RPMI8226 (cell line): ENCODE measurements at regions not wholly inside any gene's neighbourhood (a gene's known extent, or its start where the extent isn't known, plus 50 kb on each side); places are given as distances from the start of the nearest gene placed in this dataset.
"Not testable (repeated sequence)": the region's sequence is repeated elsewhere in the genome, so short reads cannot be mapped to it uniquely, and the experiment has no call there.

ENCODE experiments used
- DNase-seq: peaks from one replicate; pipeline ENCODE4 v3.0.0-alpha.2; 2015

DNA sequence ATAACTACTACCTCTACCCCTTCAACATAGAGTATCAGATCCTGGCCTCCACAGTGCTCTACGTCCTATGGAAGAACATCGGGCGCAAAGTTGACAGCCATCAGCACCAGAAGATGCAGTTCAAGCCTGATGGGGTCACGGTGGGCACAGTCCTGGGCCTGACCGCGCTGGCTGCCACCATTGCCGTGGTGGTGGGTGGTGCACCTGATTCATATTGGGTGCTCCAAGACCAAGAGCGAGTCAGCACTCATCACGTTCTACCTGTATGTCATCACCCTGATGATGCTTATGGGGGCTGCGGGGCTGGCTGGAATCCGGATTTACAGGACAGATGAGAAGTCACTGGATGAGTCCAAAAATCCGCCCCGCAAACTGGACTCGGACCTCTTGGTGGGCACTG lies 846.4 kb downstream of the RPIA start:
- DNase-seq, result not testable (repeated sequence)

GRCh38 chr2:89544110-89544509 lies 852.6 kb downstream of the RPIA start:
- not testable (repeated sequence) for DNase-seq

DNA sequence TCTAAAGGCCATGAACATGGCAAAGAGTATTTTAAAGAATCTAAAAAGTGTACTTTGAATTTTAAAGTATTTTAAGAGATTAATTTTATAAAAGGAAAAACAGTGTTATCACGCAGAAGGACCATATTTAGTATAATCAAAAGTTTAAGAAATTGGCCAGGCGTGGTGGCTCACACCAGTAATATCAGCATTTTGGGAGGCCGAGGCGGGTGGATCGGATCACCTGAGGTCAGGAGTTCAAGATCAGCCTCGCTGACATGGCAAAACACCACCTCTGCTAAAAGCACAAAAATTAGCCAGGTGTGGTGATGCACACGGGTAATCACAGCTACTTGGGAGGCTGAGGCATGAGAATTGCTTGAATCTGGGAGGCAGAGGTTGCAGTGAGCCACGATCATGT lies 887.7 kb downstream of the RPIA start:
- DNase-seq, result not testable (repeated sequence)

DNA sequence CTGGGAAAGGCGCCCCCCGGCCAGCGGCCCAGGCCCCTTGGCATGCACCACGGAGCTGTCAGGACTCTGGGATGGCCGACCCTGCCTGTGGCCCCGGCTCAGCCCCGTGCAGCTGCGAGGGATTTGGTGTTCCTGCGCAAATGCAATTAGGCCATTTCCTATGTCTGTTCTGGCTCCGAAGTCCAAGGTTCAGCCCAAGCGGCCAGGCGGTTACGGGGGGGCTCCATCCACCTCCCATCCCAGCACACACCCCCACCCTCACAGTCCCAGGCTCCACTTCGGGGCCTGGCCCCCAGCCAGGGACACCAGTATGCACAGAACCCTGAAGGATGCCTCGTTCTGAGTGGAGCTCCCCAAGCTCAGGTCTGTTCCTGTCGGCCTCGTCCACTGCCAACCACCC lies 891.3 kb downstream of the RPIA start:
- not testable (repeated sequence) for DNase-seq

GRCh38 chr2:89584046-89584445 lies 892.6 kb downstream of the RPIA start:
- not testable (repeated sequence) for DNase-seq

DNA sequence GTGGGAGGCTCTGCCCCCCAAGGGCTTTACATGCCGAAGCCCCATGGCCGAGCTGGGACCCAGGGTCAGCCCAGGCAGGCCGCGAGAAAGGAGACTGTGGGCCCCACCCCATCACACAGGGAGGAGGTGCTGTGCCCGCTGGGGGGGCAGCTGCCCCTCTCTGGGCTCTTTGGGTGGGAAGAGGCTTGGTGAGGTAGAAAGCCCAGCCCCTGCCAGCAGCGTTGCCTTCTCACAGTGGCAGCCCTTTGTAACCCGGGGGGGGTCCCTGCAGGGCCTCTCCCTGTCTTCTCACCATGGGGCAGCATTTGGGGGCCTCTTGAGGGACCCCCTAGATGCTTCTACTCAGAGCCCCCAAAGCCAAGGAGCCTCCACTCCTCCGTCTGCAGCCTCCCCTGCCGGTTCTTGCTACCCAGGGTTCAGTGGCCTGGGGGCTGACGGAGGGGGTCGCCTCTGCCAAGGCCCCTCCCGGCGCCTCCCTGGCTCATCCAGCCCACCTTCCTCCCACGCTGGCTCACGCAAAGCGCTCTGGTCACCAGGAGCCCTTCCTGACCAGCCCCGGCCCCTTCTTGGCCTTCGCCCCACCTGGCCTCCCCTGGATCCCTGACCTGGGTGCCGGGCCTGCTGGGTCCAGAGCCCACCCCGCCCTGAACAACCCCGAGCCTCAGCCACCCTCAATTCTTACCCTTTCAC lies 893.5 kb downstream of the RPIA start:
- DNase-seq, result not testable (repeated sequence)

- DNase-seq, result peak; percentile 58
Measured at GRCh38 chr2:89585558-89585920, 894.1 kb downstream of the RPIA start.

DNA sequence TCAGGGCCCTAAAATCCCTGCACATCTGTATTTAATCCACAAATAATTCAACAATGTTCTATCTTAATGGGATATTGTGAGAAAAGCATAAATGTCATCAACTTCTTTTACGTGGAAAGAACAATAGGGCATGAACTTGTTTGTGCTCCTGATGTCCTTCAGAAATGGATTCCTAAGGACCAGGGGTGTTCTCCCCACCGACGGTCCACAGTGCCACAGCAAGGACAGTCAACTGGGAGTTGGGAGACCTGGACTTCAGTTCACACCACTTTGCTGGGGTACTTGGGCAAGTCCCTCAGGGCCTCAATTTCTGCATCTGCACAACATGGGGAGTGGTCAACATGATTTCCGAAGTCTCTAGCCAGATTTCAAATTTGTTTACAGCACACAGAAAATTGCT lies 908.4 kb downstream of the RPIA start:
- not testable (repeated sequence) for DNase-seq

DNA sequence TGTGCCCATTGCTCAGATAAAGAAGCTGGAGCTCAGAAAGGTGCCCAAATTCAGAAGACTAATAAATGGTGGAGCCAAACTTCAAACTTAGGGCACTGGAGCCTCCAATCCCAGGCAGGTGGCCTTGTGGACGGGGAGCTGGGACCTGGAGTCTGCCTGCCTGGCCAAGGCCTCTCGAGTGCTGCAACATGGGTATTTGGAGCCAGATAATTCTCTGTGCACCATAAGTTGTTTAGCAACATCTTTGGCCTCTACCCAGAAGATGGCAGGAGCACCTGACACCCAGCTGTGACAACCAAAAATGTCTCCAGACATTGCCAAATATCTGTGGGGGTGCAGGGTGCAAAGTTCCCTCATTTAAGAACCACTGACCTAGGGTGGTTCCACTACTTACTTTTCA lies 915.0 kb downstream of the RPIA start:
- not testable (repeated sequence) for DNase-seq

DNA sequence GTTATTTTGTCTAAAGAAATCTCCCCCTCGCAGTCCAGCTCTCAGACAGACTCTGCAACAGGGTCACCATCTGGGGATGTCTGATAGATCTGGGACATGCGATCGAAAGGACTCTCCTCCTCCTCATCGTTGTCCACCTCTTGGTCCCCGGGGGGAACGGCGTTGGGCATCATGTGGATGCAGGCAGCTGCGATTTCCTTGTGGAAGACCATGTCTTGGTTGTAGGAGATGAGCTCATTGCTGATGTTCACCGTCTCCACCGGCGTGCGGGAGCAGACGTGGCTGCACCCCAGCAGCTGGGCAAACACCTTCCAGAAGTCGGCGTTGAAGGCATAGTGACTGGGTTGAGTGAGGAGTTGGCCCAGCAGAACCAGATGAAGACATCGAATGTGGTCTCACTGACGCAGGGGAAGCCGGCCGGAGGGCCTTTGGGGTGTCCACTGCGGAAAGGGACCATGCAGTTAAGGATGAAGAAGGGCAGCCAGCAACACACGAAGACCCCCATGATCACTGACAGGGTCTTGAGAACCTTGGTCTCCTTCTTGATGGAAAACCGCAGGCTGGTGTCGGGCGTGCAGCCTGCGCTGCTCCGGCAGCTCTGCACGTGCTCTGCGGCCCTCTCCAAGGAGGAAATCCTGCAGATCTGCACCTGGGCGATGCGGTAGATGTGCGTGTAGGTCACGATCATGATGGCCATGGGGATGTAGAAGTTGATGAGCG lies 918.9 kb downstream of the RPIA start:
- not testable (repeated sequence) for DNase-seq

DNA sequence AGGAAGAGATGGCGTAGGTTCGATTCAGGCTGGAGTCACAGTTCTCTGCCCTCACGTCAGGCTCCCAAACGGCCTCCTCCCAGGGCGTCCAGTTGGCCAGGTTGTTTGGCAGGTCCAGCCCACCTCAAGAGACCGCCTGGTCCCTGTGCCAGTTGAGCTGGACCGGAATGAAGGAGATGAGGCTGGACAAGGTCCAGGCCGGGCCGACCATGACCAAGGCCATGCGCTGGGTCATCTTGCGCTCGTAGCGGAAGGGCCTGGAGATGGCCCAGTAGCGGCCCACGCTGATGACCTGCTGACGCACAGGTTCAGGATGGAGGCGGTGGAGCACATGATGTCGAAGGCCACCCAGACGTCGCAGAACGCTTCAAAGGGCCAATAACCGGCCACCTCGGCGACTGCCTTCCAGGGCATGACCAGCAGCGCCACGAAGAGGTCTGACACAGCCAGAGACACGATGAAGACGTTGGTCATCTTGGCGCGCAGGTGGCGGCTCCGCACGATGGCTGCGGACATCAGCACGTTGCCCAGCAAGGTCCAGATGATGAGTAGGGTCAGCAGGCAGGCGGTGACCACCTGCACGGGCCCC lies 919.5 kb downstream of the RPIA start:
- not testable (repeated sequence) for DNase-seq

GRCh38 chr2:89611710-89612109 lies 920.2 kb downstream of the RPIA start:
- not testable (repeated sequence) for DNase-seq

DNA sequence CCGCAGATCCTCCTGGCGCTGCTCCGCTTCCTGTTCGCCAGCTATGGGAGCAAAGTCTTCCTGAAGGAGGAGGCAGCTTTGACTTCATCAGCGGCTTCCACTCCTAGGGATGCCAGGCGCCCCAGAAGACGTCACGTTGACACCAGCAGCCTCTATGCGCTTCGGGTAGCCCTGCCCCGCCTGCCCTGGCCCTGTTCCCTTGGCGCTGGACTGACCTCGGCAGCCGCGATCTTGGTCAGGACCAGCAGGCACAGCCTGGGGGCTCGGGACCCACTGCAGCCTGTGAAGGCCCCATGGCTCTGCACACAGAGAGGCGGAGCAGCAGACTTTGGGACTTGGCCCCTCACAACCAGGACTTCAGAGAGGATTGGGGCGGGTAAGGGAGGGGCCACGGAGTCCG lies 957.8 kb downstream of the RPIA start:
- not testable (repeated sequence) for DNase-seq

DNA sequence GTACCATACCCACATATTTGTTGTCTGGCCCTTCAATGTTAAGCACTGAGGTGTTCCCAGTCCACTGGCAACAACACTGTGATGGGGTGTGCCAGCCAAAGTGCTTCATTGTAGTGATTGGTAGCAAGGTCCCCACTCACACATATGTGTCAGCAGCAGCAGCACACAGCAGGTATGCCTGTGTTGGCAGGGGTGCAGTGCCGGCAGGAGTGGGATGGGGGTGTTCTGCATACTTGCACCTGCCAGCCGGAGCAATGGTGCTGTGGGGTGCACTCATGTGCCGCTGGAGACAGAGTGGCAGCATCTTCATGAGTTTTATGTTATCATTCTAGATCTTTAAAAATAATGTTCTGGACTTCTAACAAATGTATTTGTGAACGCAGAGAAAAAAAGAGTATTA lies 987.8 kb downstream of the RPIA start:
- not testable (repeated sequence) for DNase-seq
